ENCODE measurements at regions not wholly inside any gene's neighbourhood (a gene's known extent, or its start where the extent isn't known, plus 50 kb on each side); places are given as distances from the start of the nearest gene placed in this dataset.

- TF ChIP-seq POLR2AphosphoS5 (IDR thresholded peaks at IDR 0.05), result no peak
- no peak for TF ChIP-seq CTCF (IDR thresholded peaks at IDR 0.05)
Measured at GRCh38 chr10:81135851-81136250, 598.1 kb downstream of the SH2D4B start.

Data from esophagus muscularis mucosa (tissue), 3 donors.